ENCODE measurements at regions not wholly inside any gene's neighbourhood (a gene's known extent, or its start where the extent isn't known, plus 50 kb on each side); places are given as distances from the start of the nearest gene placed in this dataset.

DNA sequence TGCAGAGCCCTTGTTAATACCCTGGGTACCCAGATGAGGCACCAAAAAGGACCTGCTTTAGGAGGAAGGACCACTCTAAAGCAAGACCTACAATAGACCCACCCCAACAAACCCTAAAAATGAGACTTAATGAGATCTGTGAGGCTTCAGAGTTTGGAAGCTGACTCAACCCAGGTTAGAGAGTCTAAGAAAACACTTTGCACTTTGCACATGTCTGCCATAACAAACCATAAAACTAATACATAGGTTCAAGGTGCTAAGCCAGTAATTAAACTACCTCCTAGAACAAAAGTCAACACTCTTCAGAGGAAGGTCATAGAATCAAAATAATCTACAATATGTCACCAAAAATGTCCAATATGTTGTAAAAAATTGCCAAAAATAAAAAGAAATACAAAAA is 124.7 kb upstream of the C1orf21 start:
- DNase-seq (ENCODE audit: low spot score) (no peak), ATAC-seq (ENCODE audit: low FRiP score) (no peak)
- no peak for TF ChIP-seq CTCF (IDR thresholded peaks at IDR 0.05)

- no peak for DNase-seq (ENCODE audit: low spot score)
- TF ChIP-seq CTCF (IDR thresholded peaks at IDR 0.05), result no peak
- ATAC-seq (ENCODE audit: low FRiP score), result no peak
Measured at GRCh38 chr1:184267747-184268146, 119.1 kb upstream of the C1orf21 start.

GRCh38 chr1:184270556-184270955 is 116.3 kb upstream of the C1orf21 start:
- DNase-seq (ENCODE audit: low spot score), result no peak
- no peak for TF ChIP-seq CTCF (IDR thresholded peaks at IDR 0.05)
- ATAC-seq (ENCODE audit: low FRiP score), result no peak

GRCh38 chr1:184272175-184272866 is 114.5 kb upstream of the C1orf21 start:
- ATAC-seq (ENCODE audit: low FRiP score) (no peak), DNase-seq (ENCODE audit: low spot score) (no peak)
- TF ChIP-seq CTCF (IDR thresholded peaks at IDR 0.05), result no peak

DNA sequence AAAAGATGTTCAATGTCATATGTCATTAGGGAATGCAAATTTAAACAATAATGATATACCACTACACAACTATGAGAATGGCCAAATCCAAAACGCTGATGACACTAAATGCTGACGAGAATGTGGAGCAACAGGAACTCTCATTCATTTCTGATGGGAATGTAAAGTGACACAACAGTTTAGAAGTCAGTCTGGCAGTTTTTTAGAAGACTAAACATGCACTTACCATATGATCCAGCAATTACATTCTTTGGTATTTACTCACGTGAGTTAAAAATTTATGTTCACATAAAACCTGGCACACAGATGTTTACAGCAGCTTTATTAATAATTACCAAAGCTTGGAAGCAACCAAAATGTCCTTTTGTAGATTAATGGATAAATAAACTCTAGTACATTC is 110.4 kb upstream of the C1orf21 start:
- no peak for TF ChIP-seq CTCF (IDR thresholded peaks at IDR 0.05)
- ATAC-seq (ENCODE audit: low FRiP score) (no peak), DNase-seq (ENCODE audit: low spot score) (no peak)

DNA sequence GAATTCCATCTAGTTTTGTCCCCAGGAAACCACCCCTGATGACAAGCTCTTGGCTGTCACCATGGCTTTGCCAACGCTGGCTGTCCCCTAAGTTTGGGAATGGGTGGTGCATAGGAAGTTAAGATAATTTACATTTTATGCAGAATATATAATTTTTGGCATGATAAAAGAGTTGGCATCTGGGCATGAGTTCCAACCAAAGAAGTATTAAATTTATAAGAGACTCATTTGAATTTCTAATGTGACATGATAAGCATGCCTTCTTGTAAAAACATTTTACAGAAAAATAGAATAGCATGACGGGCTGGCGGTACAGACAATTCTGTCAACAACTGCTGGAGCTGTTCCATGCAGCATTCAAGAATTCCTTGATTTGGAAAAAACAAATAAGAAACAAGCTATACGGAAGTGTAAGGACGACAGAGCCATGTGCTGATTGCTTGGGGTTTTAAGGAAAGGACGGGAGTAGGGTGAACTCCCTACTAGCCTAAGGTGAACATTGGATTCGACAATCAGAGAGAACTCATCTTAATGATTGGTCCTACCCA is 106.8 kb upstream of the C1orf21 start:
- DNase-seq (ENCODE audit: low spot score), result no peak
- TF ChIP-seq CTCF (IDR thresholded peaks at IDR 0.05), result no peak
- ATAC-seq (ENCODE audit: low FRiP score), result no peak

GRCh38 chr1:184283999-184284398 is 102.8 kb upstream of the C1orf21 start:
- ATAC-seq (ENCODE audit: low FRiP score) (no peak), DNase-seq (ENCODE audit: low spot score) (no peak)
- no peak for TF ChIP-seq CTCF (IDR thresholded peaks at IDR 0.05)

All from omental fat pad (tissue), 3 donors.